GM19455 (cell line): ENCODE measurements at regions not wholly inside any gene's neighbourhood (a gene's known extent, or its start where the extent isn't known, plus 50 kb on each side); places are given as distances from the start of the nearest gene placed in this dataset.
"Not testable (repeated sequence)": the region's sequence is repeated elsewhere in the genome, so short reads cannot be mapped to it uniquely, and the experiment has no call there.

ENCODE experiments used
- ATAC-seq: cut with Tn5 transposase; IDR thresholded peaks from one replicate; pipeline ENCODE4 v1.9.1; 2021; ENCODE audit not compliant: unreplicated experiment

DNA sequence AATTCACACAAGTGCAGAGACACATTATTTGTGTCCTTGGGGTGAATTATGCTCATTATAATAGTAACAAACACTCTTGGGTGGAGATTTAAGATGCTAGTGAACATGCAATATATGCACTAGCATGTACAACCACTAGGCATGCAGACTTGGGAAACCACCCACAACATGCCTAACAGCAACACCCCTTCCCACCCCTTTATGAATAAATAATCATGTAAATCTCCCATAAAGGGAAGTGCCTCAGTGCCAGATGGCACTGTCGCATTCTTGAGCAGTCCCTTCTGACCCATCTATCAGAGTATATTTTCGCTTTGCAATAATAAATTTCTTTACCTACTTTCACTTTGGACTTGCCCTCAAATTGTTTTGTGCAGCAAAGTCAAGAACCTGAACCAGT, 1362.2 kb downstream of the OLFM4 start:
- no peak for ATAC-seq

DNA sequence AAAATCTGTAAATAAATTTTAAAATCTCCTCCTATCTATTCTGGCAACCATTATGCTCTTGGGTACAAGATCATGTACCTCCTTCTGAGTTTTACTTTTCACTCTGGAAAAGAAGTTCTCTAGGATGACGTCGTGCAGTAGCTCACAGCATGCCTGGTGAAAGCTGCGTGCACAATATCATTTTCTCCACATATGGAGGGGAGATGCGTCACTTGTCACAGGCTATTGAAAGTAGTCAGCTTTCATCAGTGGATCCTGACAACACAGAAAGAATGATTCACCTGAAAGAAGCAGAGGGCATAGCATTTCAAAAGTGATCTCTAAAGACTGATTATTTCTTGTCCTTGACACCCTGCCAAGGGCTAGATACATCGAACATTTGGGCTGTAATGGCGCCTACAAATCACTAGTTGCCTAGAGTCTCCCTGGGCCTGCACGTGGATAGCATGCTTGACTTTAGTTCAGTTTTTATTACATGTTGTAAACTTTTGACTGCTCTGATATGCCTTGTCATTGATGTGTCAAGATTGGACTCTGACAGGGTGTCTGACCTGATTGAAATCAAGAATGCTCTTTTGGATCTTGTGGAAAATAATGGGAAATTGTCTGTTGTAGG, 1365.6 kb downstream of the OLFM4 start:
- ATAC-seq: no peak

DNA sequence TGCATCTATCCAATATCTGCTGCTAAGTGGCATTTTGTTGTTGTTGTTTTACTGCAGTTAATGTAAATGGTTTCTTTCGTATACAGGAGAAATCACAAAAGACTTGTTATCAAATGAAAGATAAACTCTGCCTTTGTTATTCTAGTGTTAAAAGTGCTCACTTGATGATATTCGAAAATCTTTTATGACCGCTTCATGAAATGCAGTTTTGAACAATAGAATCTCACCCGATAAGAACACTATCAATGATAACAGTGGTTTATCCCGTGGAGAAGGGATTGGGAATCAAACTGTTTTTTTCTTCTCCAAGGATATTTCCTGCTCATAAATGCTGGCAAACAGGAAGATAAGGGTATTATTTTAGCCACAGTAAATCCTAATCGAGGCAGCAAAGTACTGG, 1366.3 kb downstream of the OLFM4 start:
- ATAC-seq: no peak

DNA sequence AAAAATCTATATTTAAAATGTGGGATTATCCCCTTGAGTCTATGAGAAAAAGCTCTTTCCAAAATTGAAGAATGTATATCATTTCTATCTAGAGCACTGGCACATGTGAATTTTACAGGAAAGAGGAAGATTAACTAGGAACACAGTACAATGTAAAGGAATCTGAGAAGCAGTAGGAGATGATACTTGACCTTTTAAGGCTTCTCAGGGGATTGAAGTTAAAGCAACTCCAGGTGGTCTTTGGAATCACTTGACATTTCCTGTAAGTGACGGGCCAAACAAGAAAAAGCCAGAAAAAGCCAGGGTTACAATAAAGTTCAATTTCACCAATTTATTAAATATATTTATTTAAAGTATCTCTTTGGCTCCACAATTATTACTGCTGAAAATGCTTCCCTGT, 1373.9 kb downstream of the OLFM4 start:
- ATAC-seq: no peak

DNA sequence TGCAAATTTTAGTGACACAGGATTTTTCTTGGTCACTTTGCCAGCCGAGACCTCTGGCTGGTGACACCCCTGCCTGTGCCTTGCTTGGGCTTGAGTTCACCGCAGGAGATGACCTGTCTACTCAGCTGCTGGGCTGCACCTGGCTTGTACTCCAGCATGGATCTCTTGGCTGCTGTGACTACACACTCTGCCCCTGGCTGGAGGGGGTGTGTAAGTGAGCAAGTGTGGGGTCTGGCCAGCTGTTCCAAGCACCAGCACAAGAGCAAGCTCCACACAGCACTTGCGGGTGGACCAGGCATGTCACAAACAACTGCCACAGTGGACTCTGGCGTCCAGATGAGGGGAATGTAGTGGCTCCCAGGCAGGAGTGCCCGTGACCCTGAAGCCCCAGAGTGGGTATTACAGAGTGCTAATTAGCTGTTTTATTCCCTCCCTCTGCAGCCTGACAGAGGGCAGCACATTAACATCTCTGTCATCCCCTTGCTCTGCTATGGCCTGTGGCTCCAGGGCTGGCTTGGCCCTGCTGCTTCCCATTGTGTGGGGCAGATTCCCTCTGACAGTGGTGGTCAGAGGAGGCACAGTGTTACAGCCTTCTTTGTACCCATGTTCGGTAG, 1387.2 kb downstream of the OLFM4 start:
- no peak for ATAC-seq

DNA sequence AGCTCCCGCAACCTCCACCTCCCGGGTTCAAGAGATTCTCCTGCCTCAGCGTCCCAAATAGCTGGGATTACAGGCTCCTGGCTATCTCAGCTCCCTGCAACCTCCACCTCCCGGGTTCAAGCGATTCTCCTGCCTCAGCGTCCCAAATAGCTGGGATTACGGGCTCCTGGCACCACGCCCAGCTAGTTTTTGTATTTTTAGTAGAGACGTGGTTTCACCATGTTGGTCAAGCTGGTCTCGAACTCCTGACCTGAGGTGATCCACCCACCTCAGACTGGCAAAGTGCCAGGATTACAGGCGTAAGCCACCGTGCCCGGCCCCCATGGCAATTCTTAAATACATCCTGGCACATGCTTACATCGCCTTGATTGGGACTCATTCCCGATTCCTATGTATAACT, 1394.3 kb downstream of the OLFM4 start:
- ATAC-seq: not testable (repeated sequence)

DNA sequence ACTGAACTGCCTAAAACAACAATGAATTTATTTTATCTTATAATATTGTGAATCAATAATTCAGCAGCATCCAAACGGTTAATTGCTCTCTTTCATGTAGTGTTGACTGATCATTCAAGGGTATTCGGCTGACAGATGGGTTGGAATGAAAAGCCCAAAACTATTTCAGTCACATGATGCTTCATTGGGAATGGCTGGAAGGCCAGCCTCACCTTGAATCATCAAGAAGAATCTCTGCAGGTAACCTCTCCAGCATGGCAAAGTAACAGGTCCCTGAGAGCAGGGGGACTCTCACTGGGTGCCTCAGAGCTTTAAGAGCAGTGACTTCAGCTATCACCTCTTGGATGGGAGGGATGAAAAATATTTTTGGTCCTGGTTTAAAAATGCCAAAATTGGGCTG, 1395.7 kb downstream of the OLFM4 start:
- ATAC-seq: no peak

DNA sequence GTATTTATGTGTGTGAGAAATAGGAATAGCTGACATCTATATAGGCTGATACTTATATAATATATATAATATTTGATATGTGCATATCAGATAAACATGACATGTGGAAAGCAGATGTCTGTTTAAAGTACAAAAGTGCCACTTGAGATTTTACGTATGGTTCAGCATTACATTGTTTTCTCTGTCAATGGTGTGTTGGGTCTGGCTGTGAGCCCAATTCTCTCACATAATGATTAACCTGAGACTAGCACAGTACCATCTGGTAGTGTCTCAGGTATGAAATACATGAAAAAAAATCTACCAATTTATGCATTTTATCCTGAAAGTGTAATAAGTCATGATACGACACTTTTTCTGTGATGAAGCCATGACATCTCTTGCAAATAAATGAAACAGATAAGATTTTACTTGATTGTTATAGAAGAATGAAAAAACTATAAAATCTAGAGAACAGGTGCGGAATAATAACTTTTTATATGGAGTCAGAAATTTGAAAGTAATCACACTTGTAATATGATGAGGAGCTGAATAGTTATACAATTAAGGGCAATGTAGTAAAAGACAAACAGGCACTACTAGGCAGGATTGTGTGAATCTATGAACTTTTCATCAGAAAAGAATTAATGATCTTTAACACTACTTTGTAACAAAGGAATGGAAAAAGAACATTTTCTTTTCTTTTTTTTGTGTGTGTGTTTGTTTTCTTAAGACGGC, 1405.0 kb downstream of the OLFM4 start:
- ATAC-seq: no peak

DNA sequence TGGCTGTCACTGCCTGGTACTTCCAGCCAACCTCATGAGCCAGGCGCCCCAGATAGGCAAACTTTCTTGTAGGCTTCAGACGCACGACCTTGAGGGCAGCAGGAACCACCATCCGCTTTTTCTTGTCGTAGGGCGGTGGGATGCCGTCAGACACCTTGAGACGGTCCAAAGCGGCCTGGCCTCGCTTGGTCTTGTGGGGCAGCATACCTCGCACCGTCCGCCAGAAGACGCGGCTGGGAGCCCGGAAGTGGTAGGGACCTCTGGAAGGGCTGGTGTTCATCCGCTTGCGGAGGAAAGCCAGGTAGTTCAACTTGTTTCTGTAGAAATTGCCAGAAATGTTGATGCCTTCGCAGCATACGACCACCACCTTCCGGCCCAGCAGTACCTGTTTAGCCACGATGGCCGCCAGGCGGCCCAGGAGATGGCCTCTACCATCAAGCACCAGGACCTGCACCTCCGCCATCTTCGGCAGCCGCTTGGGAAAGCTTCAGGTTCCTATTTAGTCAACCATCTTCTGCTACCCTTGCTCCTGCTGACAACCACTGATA, 1412.3 kb downstream of the OLFM4 start:
- not testable (repeated sequence) for ATAC-seq

DNA sequence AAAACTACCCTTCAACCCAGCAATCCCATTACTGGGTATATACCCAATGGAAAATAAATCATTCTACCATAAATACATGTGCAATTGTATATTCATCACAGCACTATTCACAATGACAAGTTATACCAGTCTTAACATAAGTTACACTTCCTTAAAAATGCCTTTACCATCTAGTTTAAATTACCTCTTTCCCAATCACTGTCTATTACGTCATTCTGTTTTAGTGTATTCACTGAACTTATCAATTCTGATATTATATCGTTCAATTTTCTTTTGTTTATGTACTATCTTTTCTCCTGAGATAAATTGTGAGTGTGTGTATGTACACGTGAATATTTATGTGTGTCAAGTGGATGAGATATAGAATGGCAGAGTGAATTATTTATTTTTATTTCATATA, 1416.8 kb downstream of the OLFM4 start:
- no peak for ATAC-seq

DNA sequence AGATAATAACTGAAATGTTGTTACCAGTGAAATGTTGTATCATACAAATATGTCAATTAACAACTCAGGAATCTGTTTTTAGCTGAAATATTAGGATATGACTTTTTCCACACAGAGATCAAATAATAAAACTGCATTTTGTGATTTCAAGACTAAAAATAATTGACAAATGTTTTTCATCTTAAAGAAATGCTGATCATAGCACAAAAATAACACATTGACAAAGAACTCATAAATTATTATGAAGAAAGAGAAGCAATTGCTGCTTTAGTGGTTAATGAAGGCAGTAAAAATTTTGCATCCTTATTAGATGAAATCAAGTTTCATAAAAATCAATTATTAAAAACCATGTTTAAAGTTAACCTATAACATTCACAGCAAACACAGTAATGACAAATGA, 1417.3 kb downstream of the OLFM4 start:
- ATAC-seq: no peak

DNA sequence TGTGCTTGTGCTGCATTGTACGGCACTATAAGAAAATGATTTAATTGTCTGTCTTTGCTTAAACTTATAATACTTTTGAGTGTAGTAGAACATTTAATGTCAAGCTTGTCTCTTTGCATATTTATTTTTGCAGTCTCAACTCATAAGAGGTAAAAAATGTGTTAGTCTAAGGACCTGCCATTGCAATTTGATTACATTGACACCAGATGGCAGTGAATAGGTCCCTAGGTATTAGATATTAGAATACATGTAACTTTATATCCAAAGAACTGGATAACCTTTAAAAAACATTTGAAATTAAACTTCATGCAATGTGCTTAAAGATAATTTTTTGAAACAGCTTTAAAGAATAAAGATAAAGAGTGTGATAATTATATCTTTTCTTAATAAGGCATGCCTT, 1421.3 kb downstream of the OLFM4 start:
- ATAC-seq: no peak

DNA sequence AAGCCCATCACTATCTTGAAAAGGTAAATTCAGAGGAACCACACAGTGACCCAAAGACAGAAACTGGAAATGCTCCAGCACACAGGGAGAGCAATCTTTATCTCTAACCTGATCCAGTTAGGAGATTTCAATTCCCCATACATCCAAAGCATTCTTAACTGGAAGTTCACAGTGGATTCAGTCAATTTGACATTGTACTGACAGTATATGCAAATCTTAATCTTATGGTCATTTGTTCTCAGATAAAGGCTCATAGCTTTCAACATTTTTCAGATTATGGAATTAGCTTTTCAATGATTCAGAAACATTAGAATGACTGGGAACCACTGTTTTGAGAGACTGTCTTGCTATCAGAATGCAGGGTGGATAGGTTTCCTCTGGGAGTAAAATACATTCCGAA, 1455.6 kb downstream of the OLFM4 start:
- no peak for ATAC-seq

DNA sequence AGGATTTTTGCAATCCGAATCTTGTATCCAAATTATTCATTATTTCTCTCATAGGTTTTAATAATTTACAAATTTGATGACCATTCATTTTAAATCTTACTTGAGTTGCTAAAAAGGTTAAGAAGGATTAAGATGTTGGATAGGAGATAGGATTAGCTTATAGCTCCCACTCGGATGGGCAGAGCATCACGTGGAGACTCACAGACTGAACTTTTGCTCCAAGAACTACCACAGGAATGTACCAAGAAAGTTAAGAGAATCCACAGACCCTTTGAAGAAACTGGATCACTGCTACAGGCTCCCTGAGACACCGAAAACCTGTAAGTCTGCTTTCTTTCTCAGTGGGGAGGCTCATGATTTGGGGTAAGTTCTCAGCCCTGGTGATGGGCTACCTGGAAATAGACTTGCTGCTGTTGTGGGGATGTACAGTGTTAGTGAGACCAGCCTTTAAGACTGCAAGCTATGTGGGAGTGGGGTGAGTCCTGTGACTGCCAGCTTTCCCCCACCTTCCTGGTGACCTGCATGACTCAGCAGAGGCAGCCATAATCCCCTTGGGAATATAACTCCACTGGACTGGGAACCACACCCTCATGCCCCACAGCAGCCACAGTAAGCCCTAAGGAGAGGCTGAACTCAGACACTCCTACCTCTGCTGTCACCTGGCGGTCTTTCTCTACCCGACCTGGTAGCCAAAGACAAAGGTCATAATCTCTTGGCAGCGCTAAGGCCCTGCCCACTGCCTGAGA, 1458.0 kb downstream of the OLFM4 start:
- no peak for ATAC-seq

DNA sequence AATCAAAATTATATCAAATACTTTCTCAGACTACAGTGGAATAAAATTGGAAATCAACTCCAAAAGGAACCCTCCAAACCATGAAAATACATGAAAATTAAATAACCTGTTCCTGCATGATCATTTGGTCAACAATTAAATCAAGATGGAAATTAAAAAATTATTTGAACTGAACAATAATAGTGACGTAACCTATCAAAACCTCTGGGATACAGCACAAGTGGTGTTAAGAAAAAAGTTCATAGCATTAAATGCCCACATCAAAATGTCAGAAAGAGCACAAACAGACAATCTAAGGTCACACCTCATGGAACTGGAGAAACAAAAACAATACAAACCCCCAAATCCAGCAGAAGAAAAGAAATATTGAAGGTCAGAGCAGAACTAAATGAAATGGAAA, 1460.7 kb downstream of the OLFM4 start:
- ATAC-seq: no peak

DNA sequence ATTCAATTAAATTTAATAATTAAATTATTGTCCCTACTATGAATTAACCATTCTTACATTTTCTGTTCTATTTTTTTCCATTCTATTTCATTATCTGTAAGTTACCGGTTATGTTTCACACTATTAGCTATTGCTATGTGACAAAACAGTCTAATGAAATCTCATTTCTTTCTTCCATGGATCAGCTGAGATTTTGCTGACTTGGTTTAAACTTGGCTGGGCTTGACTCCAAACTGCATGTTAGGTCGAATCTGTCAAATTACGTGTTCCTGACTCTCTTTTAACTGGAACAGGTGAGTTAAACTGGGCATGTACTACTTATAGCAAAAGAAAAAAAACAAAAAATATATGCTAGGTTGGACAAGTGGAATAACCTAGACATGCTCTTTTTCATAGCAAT, 1464.4 kb downstream of the OLFM4 start:
- no peak for ATAC-seq

DNA sequence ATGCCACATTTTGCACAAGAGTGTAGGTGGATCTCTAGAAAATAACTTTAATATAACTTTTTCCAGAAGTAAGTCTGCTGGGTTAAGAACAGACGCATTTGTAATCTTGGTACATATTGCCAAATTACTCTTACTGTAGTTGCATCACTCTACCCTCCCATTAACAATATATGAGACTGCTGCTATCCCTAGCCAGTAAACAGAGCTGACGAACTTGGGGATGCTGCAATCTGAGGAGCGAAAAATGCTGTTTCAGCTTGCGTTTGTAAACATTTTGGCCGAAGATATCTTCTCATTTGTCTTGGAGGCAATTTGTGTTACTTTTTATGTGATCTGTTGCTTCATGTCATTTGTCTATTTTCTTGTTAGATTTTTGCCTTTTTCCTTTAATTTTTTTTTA, 1482.8 kb downstream of the OLFM4 start:
- ATAC-seq: no peak

DNA sequence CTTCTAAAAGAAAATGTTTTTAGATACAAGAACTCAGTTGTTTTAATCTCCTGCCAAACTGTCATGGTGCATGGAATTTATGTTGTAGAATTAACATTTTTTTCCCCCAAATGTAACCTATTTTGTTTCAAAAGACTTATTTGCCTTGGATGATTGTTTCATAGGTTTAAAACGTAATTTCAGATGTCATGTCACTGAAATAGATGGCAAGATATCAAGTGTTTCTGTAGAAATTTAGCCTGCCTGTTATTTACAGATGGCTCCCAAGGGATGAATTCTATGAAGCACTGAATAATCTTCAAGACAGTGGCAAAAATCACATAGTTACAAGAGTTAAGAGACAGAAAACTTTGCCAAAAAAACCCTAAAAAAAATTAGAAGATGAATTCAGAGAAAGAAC, 1484.6 kb downstream of the OLFM4 start:
- no peak for ATAC-seq

DNA sequence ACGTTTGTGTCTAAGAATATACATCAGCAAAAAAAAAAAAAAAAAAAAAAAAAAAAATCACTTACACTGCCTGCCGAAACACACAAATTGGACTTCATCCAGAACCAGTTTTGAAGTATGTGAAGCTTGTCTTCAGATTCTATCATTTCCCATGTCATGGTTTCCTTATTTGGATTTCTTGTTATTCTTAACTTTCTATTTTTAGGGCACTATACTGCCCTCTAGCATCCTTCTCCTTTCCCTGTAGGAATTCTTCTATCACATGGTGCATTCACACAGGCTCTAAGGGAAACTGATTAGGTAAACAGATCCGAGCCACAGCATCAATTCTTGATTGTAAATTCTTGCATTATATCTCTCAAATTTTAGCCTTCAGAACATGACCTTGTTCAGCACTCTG, 1507.5 kb downstream of the OLFM4 start:
- ATAC-seq: no peak

DNA sequence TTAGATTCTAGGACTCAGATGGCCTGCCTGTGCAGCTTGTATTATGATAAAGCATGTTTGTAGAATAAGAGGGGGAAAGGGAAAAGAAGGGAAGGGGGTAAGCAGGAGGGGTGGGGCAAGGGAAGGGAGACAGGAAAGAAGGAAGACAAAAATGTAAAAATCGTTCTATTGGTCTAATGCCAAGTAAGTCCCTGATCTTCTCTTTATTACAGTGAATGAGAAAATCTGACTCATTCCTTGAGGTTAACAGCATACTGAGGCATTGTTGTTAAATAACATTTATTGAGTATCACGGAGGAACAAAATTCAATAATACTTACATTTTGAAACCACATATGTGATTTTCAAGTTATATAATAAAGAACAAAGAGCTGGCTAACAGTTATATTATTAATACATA, 1534.7 kb downstream of the OLFM4 start:
- ATAC-seq: no peak

DNA sequence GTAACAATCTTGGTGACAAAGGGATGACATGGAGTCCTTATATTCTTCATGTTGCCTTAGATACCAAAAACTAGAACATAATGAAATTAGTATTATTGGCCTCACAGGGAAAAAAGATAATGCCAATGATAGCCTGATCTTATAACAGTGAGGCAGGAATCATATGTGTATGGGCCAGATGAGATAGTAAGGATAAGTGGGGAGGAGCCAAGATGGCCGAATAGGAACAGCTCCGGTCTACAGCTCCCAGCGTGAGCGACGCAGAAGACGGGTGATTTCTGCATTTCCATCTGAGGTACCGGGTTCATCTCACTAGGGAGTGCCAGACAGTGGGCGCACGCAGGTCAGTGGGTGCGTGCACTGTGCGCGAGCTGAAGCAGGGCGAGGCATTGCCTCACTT, 1543.4 kb downstream of the OLFM4 start:
- not testable (repeated sequence) for ATAC-seq

DNA sequence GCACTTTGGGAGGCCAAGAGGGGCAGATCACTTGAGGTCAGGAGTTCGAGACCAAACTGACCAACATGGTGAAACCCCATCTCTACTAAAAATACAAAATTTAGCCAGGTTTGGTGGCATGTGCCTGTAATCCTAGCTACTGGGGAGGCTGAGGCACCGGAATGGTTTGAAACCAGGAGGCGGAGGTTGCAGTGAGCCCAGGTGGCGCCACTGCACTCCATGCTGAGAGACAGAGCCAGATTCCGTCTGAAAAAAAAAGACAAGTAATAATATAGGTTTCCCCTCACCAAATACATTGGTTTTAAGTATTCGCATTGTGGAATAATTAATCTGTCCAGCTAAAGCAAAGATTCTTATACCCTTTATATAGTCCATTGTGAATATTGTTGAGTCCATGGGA, 1544.6 kb downstream of the OLFM4 start:
- ATAC-seq: no peak
